Fibroblast of lung (primary cell): ENCODE measurements at regions not wholly inside any gene's neighbourhood (a gene's known extent, or its start where the extent isn't known, plus 50 kb on each side); places are given as distances from the start of the nearest gene placed in this dataset.

Experiments
- EZH2 ChIP-seq: IDR thresholded peaks from 2 replicates; pipeline ENCODE4 v1.5.1; 2012; ENCODE audit warnings: low read length, control low read depth, mild to moderate bottlenecking; ENCODE audit errors: missing control alignments
- TF ChIP-seq, protein P1 (sequence below), 2 donors: IDR thresholded peaks in 1 of 2; conservative IDR thresholded peaks in 1 of 2; 1 replicate in 1 of 2; 2 replicates in 1 of 2; pipeline ENCODE4 v1.5.1; 2011 to 2012; ENCODE audit warnings: low read length in 2 of 2, control low read depth in 1 of 2, inconsistent platforms in 1 of 2, low read depth in 1 of 2, mild to moderate bottlenecking in 1 of 2

DNA sequence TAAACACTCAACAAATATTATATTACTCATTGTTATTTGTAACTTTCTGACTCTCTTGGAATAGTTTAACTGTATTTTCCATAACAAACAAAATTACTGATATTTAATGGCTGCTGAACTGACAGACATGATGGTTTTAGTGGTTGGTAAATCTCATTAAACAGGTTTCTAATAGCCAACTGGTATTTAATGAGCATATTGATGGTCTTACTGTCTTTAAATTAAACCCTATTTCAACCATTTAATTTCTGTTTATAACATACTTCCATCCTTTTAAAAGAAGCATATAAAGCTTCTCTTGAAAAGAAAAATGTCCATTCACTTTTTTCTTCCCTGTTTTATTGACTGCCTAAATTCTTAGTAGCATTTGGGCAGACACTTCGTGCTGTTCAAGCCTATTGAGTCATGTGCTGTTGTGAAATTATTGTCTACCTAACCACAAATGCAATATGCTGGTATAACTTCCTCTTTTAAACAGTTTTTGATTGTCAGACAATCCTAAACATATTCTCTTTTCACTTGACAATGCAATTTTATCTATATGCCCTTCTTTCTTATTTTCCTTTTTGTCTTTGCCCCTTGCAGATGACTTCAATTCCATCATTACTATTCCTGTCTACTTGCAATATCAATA lies 163.9 kb upstream of the SLC7A11 start:
- TF ChIP-seq, protein P1, sequence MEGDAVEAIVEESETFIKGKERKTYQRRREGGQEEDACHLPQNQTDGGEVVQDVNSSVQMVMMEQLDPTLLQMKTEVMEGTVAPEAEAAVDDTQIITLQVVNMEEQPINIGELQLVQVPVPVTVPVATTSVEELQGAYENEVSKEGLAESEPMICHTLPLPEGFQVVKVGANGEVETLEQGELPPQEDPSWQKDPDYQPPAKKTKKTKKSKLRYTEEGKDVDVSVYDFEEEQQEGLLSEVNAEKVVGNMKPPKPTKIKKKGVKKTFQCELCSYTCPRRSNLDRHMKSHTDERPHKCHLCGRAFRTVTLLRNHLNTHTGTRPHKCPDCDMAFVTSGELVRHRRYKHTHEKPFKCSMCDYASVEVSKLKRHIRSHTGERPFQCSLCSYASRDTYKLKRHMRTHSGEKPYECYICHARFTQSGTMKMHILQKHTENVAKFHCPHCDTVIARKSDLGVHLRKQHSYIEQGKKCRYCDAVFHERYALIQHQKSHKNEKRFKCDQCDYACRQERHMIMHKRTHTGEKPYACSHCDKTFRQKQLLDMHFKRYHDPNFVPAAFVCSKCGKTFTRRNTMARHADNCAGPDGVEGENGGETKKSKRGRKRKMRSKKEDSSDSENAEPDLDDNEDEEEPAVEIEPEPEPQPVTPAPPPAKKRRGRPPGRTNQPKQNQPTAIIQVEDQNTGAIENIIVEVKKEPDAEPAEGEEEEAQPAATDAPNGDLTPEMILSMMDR (conservative IDR thresholded peaks at IDR 0.05 in 1 of 2, IDR thresholded peaks at IDR 0.05 in 1 of 2; ENCODE audit: low read depth in 1 of 2, low read length in 2 of 2): no peak
- no peak for TF ChIP-seq EZH2
